DLD1 (cell line): ENCODE measurements at regions not wholly inside any gene's neighbourhood (a gene's known extent, or its start where the extent isn't known, plus 50 kb on each side); places are given as distances from the start of the nearest gene placed in this dataset.

Experiments used
- in situ Hi-C: cut with HindIII; loops from 2 replicates; pipeline ENCODE4 v1.10.0; 2017; ENCODE audit warnings: low sequenced_read_pairs

DNA sequence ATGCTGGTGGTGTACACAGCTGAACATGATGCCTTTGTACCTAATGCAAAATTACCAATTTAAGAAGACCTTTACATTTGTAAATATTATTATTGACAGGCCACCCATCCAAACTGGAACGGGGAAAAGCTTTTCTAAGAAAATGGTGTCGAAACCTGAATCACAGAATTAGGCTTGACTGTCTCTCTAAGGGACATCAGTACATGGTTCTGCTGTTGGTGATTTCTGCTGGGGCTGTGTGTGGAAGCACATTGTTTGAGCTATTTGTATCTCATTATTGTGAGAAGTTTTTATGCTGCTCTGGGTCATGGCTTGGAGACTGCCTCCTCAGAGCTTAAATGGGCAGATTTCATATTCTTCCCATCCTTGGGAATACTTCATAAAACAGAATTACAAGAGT is 420.9 kb upstream of the POU3F3 start:
- in situ Hi-C loops = no loop called here

DNA sequence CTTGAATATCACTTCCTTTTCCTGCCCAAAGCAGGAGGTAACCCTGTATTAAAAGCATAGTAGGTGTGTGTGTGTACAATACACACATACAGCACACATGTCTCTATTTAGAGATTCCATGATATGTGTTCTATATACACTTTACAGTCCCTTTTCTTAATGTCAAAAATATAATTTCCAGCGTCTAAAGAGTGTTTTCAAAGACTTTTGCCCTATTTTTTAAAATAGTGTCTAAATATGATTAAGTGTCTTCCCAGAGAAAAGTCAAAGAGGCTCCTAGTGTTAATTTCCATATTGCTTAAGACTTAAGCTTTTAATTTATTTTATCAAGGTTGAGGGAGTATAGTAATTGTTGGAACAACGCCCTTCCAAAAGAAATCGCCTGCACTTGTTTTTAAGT is 420.3 kb upstream of the POU3F3 start:
- in situ Hi-C loops = no loop called here

GRCh38 chr2:104434318-104434792 is 419.6 kb upstream of the POU3F3 start:
- in situ Hi-C loops = no loop called here

DNA sequence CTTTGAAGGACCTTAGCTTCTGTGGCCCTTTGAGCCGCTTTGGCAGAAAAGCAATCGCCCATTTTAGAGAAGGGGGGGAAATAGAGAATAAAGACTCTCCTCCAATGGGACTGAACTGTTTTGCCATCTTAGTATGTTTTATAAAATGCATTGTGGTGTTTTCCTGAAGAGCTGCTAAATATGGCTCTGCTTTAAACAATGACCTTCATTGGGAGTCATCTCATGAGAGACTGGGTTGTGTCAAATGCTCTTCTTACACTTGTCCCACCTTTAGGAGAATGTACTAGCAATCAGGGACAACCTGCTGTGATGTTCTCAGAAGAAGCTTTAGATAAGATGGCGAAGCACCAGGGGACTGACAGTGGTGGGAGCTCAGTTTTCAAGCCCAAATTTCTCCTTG is 418.9 kb upstream of the POU3F3 start:
- in situ Hi-C loops = no loop called here

DNA sequence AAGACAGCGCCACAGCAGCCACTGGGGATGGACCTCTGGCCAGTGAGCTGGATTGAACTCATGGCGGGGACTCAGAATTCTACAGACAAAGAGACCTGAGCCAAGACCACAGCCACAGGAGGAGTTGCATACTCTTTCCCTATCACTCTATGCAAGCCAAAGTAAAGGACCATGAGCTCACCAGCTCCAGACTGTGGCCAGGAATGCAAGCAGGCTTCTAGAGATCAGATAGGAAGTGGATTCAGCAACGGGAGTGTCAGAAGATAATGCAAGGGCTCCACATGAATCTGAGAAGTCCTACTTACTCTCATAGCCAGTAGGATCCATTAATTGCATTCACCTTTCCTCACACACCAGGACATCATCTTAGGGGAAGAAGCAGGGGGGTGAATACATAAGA is 415.4 kb upstream of the POU3F3 start:
- in situ Hi-C loops = no loop called here

- in situ Hi-C loops = no loop called here
These were observed 410.8 kb upstream of the POU3F3 start for GRCh38 chr2:104443145-104443544.

- in situ Hi-C loops = no loop called here
These were observed 409.5 kb upstream of the POU3F3 start for GRCh38 chr2:104444392-104444791.

- in situ Hi-C loops = no loop called here
These were observed 409.0 kb upstream of the POU3F3 start for GRCh38 chr2:104444889-104445288.

- in situ Hi-C loops = no loop called here
These were observed 406.0 kb upstream of the POU3F3 start for GRCh38 chr2:104447831-104448434.

- in situ Hi-C loops = no loop called here
These were observed 405.1 kb upstream of the POU3F3 start for GRCh38 chr2:104448661-104449440.

GRCh38 chr2:104452558-104452957 is 401.4 kb upstream of the POU3F3 start:
- in situ Hi-C loops = no loop called here

- in situ Hi-C loops = no loop called here
These were observed 391.2 kb upstream of the POU3F3 start for GRCh38 chr2:104462731-104463130.

DNA sequence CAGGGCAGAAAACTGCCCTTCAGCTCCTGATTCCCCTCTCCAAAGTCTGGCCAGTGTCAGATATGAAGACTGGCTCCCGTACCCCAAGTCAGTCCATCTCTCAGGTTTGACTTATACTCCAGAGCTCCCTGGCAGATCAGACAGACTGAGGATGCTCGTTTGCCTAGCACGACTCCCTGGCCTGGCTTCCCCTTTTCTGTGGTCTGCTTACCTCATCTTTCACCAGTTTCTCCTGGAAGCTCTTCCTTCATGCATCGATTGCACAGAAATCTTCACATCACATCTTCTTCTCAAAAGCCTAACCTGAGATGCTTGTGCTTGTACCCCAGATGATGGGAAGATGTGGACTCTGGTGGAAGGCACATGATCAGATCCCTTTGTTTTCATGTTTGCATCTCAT is 387.9 kb upstream of the POU3F3 start:
- in situ Hi-C loops = no loop called here

DNA sequence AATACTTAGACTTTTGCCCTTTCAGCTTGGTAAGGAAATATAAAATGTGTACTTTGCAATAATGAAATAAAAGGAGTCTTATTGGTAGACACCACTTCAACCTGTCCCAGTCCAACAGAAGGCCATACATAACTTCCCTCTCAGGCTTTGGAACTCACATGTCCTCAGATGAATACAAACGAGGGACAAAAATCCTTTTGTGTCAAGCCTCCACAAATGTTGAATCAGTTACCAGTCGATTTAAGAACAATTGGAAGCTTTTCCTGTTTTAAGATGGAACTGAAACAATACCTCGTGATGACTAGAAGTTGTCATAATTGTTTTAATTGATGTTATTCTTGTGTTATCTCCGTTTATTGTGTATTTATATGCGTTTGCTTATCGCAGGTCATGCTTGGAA is 385.1 kb upstream of the POU3F3 start:
- in situ Hi-C loops = no loop called here

- in situ Hi-C loops = no loop called here
These were observed 381.8 kb upstream of the POU3F3 start for GRCh38 chr2:104472076-104472475.

GRCh38 chr2:104473546-104473945 is 380.4 kb upstream of the POU3F3 start:
- in situ Hi-C loops = no loop called here

- in situ Hi-C loops = no loop called here
These were observed 379.2 kb upstream of the POU3F3 start for GRCh38 chr2:104474716-104475115.

- in situ Hi-C loops = no loop called here
These were observed 377.8 kb upstream of the POU3F3 start for GRCh38 chr2:104476075-104476474.

- in situ Hi-C loops = no loop called here
These were observed 377.3 kb upstream of the POU3F3 start for GRCh38 chr2:104476563-104476988.

DNA sequence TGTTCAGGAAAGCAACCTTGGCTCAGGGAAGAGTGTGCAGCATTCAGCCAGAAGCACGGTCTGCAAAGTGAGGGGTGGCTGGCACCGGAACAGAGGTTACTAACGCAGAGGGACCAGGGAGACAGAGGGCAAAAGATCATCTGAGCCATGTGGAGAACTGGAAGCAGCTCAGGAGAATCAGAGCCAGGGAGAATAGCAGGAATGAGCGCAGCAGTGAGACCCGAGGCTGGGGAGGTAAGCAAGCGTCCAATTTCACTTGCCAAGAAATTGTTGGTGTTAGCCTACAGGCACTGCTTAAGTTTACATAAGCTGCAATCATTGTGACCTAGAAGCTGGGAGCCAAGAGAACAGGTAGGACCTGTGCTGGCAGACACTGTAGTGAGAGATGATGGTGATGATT is 372.6 kb upstream of the POU3F3 start:
- in situ Hi-C loops = no loop called here

GRCh38 chr2:104487366-104487765 is 366.5 kb upstream of the POU3F3 start:
- in situ Hi-C loops = no loop called here

DNA sequence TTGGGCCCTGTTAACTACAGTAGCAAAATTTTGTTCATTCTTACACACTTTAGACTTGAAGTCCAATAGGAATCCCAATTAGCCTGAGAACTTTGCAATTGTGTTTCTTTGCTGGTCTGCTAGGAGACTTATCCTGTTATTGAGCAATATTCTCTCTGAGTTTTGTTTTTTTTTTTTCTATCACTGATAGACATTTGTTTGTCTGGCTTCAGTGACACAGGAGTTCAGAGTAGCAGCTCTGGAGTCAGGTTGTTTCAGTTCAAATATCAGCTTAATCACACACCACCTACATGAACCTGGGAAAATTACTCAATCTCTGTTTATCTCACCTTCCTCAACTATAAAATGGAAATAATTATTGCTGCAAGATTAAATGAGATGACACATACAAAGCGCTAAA is 360.2 kb upstream of the POU3F3 start:
- in situ Hi-C loops = no loop called here

DNA sequence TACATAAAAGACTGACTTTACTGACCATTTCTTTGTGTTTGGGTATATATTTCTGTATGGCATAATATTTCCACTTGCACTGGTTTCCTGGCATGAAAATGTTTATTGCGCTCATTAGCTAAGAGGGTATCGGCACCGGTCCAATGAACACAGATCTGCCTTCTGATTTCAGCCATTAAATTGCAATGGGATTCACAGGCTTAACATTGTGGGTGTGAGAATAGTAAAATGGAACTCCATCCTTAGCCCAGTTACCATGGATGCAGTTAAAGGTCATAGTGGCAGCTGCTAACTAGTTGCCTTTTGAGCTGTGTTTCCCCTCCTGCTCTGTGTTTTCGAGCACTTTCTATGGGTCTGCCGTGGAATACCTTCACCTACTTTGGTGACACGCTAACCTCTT is 352.6 kb upstream of the POU3F3 start:
- in situ Hi-C loops = no loop called here
